ENCODE measurements at regions not wholly inside any gene's neighbourhood (a gene's known extent, or its start where the extent isn't known, plus 50 kb on each side); places are given as distances from the start of the nearest gene placed in this dataset.

DNA sequence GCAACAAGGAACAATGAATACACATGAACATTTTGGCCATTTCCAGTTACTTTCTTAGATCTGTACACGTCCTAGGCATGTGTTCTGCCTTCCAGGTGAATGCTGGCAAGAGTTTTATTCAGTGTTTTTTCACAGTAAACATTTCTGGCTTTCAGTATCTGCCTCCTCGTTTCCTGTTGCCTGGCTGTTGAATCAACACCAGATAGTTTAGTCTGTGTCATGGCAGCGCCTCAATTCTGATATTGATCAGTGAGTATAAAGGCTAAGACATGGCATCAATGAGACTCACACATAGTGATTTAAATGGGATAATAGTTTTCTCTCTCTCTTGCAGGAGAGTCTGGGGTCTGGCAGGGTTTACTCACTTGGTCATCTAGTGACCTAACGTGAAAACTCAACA is 266.9 kb upstream of the SLCO3A1 start:
- no peak for DNase-seq
- Histone ChIP-seq H3K4me1 (ENCODE audit: insufficient read depth) (no peaks in the 10 kb centered on the region), H3K4me2 (ENCODE audit: unreplicated experiment) (no peak overlapping the region), H3K9me3 (ENCODE audit: low read depth) (no peaks in the 10 kb centered on the region), H3K4me3 (no peak overlapping the region), H3K27ac (no peak overlapping the region), H3K27me3 (replicated peaks; ENCODE audit: insufficient read depth) (no peaks in the 10 kb centered on the region; the same call in 1 of the 2 replicates), H3K9me2 (ENCODE audit: insufficient read depth) (no peaks in the 10 kb centered on the region), H3F3A (ENCODE audit: insufficient read depth) (no peaks in the 10 kb centered on the region), H3K9ac (no peak overlapping the region), H3K36me3 (ENCODE audit: low read depth) (no peaks in the 10 kb centered on the region), H2AFZ (no peak overlapping the region), H3K79me2 (ENCODE audit: insufficient read depth) (no peaks in the 10 kb centered on the region), H4K20me1 (ENCODE audit: insufficient read depth) (no peaks in the 10 kb centered on the region)
- TF ChIP-seq EZH2phosphoT487 (IDR thresholded peaks at IDR 0.05; ENCODE audit: insufficient read depth, low read depth) (no peak), EZH2 (IDR thresholded peaks at IDR 0.05; ENCODE audit: insufficient read depth, poor library complexity, severe bottlenecking) (no peak)
- WGBS, 2 experiments (ENCODE audit: low coverage in 1 of 2, low lambda C conversion rate in 2 of 2, missing lambda C conversion rate in 2 of 2) = 54 to 55% methylated on average over 4 of the region's 4 CpGs
- in situ Hi-C loops (cut with MboI) = no loop called here

DNA sequence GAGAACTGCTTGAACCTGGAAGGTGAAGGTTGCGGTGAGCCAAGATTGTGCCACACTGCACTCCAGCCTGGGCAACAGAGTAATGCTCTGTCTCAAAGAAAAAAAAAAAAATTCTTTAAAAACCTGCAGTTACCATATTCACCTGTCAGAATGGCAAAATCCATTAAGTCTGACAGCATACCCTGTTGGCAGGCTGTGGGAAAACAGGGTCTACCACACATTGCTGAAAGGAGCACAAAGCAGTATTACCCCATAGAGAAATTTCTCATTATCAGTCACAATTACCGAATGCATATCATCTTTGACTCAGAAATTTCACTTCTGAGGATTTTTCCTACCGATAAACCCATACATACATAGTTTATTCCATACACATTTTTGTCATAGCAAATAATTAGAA is 264.1 kb upstream of the SLCO3A1 start:
- TF ChIP-seq EZH2phosphoT487 (IDR thresholded peaks at IDR 0.05; ENCODE audit: insufficient read depth, low read depth) (no peak), EZH2 (IDR thresholded peaks at IDR 0.05; ENCODE audit: insufficient read depth, poor library complexity, severe bottlenecking) (no peak)
- H3K9ac ChIP-seq = no peak overlapping the region
- 79 to 82% methylated on average over 3 of the region's 3 CpGs for WGBS, 2 experiments (ENCODE audit: low coverage in 1 of 2, low lambda C conversion rate in 2 of 2, missing lambda C conversion rate in 2 of 2)
- H3K4me2 ChIP-seq (ENCODE audit: unreplicated experiment) = no peak overlapping the region
- H3K4me3 ChIP-seq = no peak overlapping the region
- no peaks in the 10 kb centered on the region for H3K36me3 ChIP-seq (ENCODE audit: low read depth)
- H3K27me3 ChIP-seq (replicated peaks; ENCODE audit: insufficient read depth) = no peaks in the 10 kb centered on the region; the same call in 1 of the 2 replicates
- in situ Hi-C loops (cut with MboI) = no loop called here
- no peak overlapping the region for H3K27ac ChIP-seq
- DNase-seq = no peak
- no peaks in the 10 kb centered on the region for H3K9me2 ChIP-seq (ENCODE audit: insufficient read depth)
- H2AFZ ChIP-seq = no peak overlapping the region
- no peaks in the 10 kb centered on the region for H3K79me2 ChIP-seq (ENCODE audit: insufficient read depth)
- no peaks in the 10 kb centered on the region for H3F3A ChIP-seq (ENCODE audit: insufficient read depth)
- H3K4me1 ChIP-seq (ENCODE audit: insufficient read depth) = 0 out of 2 replicates have a peak, but pooled peaks cover 10% of the 10 kb centered on the region
- no peaks in the 10 kb centered on the region for H4K20me1 ChIP-seq (ENCODE audit: insufficient read depth)
- no peaks in the 10 kb centered on the region for H3K9me3 ChIP-seq (ENCODE audit: low read depth)

DNA sequence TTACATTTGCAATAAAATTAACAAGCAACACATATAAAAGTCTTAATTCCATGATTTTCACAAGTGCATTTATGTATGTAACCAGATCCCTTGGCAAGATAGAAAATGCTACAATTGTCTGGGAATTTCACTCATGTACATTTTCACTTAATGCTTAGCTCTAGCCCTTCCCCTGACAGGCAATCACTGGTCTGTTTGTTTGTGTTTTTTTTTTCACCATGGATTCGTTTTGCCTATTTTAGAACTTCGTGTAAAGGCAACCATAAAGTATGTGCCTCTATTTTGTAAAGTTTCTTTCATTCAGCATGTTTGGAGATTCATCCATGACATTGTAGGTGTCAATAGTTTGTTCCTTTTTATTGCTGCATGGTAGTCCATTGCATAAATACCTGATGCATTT is 260.9 kb upstream of the SLCO3A1 start:
- Histone ChIP-seq H3K4me2 (ENCODE audit: unreplicated experiment) (no peak overlapping the region), H3K36me3 (ENCODE audit: low read depth) (no peaks in the 10 kb centered on the region), H3K79me2 (ENCODE audit: insufficient read depth) (no peaks in the 10 kb centered on the region), H3K27me3 (replicated peaks; ENCODE audit: insufficient read depth) (peaks cover 18% of the 10 kb centered on the region), H4K20me1 (ENCODE audit: insufficient read depth) (no peaks in the 10 kb centered on the region), H3K9me2 (ENCODE audit: insufficient read depth) (no peaks in the 10 kb centered on the region), H3K9ac (no peak overlapping the region), H2AFZ (no peak overlapping the region), H3F3A (ENCODE audit: insufficient read depth) (no peaks in the 10 kb centered on the region), H3K27ac (no peak overlapping the region), H3K4me3 (no peak overlapping the region), H3K9me3 (ENCODE audit: low read depth) (no peaks in the 10 kb centered on the region), H3K4me1 (ENCODE audit: insufficient read depth) (0 out of 2 replicates have a peak, but pooled peaks cover 10% of the 10 kb centered on the region)
- no peak for DNase-seq
- WGBS, 2 experiments (ENCODE audit: low coverage in 1 of 2, low lambda C conversion rate in 2 of 2, missing lambda C conversion rate in 2 of 2) = 22 to 31% methylated on average over 2 of the region's 2 CpGs
- TF ChIP-seq EZH2 (IDR thresholded peaks at IDR 0.05; ENCODE audit: insufficient read depth, poor library complexity, severe bottlenecking) (no peak), EZH2phosphoT487 (IDR thresholded peaks at IDR 0.05; ENCODE audit: insufficient read depth, low read depth) (no peak)
- in situ Hi-C loops (cut with MboI) = no loop called here

DNA sequence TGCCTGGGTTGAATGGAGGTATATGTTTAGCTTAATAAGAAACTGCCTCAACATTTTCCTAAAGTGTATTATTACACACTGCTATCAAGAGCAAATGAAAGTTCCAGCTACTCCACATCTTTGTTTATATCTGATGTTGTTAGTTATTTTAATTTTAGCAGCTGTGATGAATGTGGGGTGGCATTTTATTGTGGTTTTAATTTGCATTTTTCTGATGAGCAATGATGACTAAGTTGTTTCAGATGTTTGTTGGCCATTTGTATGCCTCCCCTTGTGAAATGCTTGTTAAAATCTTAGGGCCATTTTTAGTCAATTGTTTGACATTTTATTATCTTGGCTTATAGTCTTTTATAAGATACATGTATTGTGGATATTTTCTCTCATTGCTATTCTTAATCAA is 260.4 kb upstream of the SLCO3A1 start:
- in situ Hi-C loops (cut with MboI) = no loop called here
- peaks cover 18% of the 10 kb centered on the region for H3K27me3 ChIP-seq (replicated peaks; ENCODE audit: insufficient read depth)

DNA sequence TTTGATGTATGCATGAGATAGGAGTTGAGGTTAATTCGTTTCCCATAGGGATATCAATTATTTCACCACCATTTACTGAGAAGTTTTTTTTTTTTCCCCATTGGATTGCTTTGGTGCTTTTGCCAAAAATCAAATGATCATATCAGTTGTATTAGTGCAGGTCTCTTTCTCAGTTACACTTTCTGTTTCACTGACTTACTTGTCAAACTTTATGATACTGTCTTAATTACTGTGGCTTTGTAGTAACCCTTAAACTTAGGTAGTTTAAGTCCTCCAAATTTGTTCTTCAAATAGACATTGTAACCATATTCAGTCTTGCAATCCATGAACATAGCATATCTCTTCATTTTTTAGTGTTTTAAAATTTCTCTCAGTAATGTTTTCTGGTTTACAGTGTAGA is 259.9 kb upstream of the SLCO3A1 start:
- H3K4me3 ChIP-seq = no peak overlapping the region
- H3K9me2 ChIP-seq (ENCODE audit: insufficient read depth) = no peaks in the 10 kb centered on the region
- H3K9me3 ChIP-seq (ENCODE audit: low read depth) = no peaks in the 10 kb centered on the region
- TF ChIP-seq EZH2 (IDR thresholded peaks at IDR 0.05; ENCODE audit: insufficient read depth, poor library complexity, severe bottlenecking) = no peak
- no peak for TF ChIP-seq EZH2phosphoT487 (IDR thresholded peaks at IDR 0.05; ENCODE audit: insufficient read depth, low read depth)
- H3K4me2 ChIP-seq (ENCODE audit: unreplicated experiment) = no peak overlapping the region
- H3K9ac ChIP-seq = no peak overlapping the region
- no peak for DNase-seq
- H3K27ac ChIP-seq = no peak overlapping the region
- no peaks in the 10 kb centered on the region for H3F3A ChIP-seq (ENCODE audit: insufficient read depth)
- H3K79me2 ChIP-seq (ENCODE audit: insufficient read depth) = no peaks in the 10 kb centered on the region
- H4K20me1 ChIP-seq (ENCODE audit: insufficient read depth) = no peaks in the 10 kb centered on the region
- WGBS, 2 experiments (ENCODE audit: low coverage in 1 of 2, low lambda C conversion rate in 2 of 2, missing lambda C conversion rate in 2 of 2) = 36 to 40% methylated on average over 1 of the region's 1 CpG
- peaks cover 18% of the 10 kb centered on the region for H3K27me3 ChIP-seq (replicated peaks; ENCODE audit: insufficient read depth)
- no peaks in the 10 kb centered on the region for H3K36me3 ChIP-seq (ENCODE audit: low read depth)
- in situ Hi-C loops (cut with MboI) = no loop called here
- H3K4me1 ChIP-seq (ENCODE audit: insufficient read depth) = 0 out of 2 replicates have a peak, but pooled peaks cover 10% of the 10 kb centered on the region
- no peak overlapping the region for H2AFZ ChIP-seq

More for the DNA sequence above, 260.4 kb upstream of the SLCO3A1 start:
- H3K4me1 ChIP-seq (ENCODE audit: insufficient read depth) = 0 out of 2 replicates have a peak, but pooled peaks cover 10% of the 10 kb centered on the region
- H2AFZ ChIP-seq = no peak overlapping the region
- no peaks in the 10 kb centered on the region for H3K79me2 ChIP-seq (ENCODE audit: insufficient read depth)
- H3K9me3 ChIP-seq (ENCODE audit: low read depth) = no peaks in the 10 kb centered on the region
- H3K27ac ChIP-seq = no peak overlapping the region
- H4K20me1 ChIP-seq (ENCODE audit: insufficient read depth) = no peaks in the 10 kb centered on the region
- no peak overlapping the region for H3K9ac ChIP-seq
- no peaks in the 10 kb centered on the region for H3K9me2 ChIP-seq (ENCODE audit: insufficient read depth)
- DNase-seq = peak; percentile 51
- no peaks in the 10 kb centered on the region for H3K36me3 ChIP-seq (ENCODE audit: low read depth)
- no peak overlapping the region for H3K4me3 ChIP-seq
- no peak overlapping the region for H3K4me2 ChIP-seq (ENCODE audit: unreplicated experiment)
- TF ChIP-seq EZH2 (IDR thresholded peaks at IDR 0.05; ENCODE audit: insufficient read depth, poor library complexity, severe bottlenecking) (no peak), EZH2phosphoT487 (IDR thresholded peaks at IDR 0.05; ENCODE audit: insufficient read depth, low read depth) (no peak)
- H3F3A ChIP-seq (ENCODE audit: insufficient read depth) = no peaks in the 10 kb centered on the region
